GM21723 (cell line): ENCODE measurements at regions not wholly inside any gene's neighbourhood (a gene's known extent, or its start where the extent isn't known, plus 50 kb on each side); places are given as distances from the start of the nearest gene placed in this dataset.
"Not testable (repeated sequence)": the region's sequence is repeated elsewhere in the genome, so short reads cannot be mapped to it uniquely, and the experiment has no call there.

Experiments used
- ATAC-seq: cut with Tn5 transposase; IDR thresholded peaks from one replicate; pipeline ENCODE4 v1.9.1; 2021; ENCODE audit warnings: mild to moderate bottlenecking, moderate library complexity; ENCODE audit not compliant: unreplicated experiment

DNA sequence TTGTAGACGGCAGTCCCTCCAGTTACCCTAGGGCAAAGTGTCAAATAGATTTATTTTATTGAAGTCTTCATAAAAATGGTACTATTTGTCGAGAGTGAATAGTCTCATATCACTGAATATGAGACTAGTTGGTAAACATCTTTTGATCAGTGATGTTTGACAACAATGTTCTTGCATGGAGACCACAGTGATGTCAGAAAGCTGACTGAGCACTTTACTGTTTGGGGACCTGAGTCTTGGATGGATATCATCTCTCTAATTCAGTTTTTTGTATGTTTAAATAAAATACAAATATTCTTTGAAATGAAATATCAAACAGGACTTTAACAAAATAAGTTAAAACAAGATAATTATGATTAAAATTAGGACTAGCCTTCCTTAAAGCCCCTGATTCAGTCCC, 1315.4 kb upstream of the NRXN1 start:
- no peak for ATAC-seq

DNA sequence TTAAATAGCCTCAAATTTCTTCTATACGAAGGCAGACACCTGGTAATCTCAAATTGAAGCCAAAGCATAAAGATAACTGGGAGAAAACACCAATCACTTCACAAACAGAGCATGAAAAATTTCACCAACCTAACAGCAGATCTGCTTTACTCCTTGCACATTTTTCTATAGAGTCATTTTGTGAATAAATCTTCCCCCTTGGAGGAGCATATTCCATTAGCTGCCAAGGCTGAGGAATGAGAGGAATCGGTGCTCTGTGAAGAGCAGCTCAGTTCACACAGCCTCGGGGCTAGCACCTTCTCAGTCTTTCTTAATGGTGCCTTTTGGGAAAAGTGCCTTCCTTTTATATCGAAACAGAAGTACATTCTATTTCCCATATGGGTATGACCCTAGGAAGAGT, 1313.7 kb upstream of the NRXN1 start:
- ATAC-seq: no peak

DNA sequence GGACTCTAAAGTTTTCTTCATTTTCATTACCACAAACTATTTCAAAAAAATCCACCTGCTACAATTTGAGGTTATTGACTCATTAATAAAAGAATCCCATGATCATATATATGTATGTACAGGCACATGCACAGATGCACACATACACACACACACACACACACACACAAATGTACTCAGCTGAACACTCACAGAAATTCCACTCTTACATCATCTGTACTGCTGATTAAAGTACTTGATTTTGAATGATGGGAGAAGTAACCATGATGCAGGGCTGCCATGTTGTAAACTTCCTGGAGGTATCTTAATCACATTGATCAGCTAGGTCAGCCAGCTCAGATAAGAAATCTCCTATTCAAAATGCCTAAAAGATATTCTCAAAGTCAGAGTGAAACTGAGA, 1313.2 kb upstream of the NRXN1 start:
- ATAC-seq: no peak

DNA sequence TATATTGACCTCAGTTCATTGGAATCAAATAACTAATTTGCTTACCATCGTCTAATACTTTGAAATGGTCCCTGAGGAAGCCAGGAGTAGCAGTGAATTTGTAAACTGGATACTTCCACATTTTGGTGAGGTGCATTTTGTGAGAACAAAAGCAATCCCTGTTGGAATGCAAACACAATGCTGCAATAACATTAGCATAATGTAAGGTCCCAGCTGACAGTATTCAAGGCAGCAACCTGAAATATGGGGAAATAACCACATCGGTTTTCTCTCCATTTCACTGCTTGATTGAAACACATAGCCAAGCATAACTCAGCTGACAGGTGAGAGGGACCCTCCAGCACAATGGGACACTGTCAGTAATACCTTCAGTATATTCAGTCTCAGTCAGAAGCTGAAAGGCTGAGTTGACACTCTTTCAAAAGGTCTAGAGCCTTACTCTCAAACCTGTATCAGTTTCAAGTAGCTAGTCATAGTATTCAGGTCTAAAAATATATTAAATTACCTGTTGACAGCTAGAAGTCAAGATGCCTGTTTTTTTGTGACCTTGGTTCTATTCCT, 1311.9 kb upstream of the NRXN1 start:
- ATAC-seq: no peak

DNA sequence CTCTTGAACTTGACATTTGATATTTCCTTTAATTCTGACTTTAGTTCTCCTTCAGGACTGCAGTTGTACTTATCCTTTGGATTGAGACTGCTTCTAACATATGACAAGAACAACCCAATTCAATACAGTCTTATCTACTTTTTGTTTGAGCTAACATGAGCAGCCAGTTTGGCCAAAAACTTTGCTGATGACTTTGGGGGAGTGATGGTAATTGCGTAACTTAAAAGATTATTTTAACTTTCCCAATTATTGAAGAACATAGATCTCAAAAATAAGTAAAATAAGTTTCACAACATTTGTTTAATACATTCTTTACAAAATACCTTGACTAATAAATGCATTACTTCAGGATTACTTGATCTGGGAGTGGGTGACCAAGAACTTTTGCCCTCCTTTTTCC, 1311.1 kb upstream of the NRXN1 start:
- ATAC-seq: no peak

DNA sequence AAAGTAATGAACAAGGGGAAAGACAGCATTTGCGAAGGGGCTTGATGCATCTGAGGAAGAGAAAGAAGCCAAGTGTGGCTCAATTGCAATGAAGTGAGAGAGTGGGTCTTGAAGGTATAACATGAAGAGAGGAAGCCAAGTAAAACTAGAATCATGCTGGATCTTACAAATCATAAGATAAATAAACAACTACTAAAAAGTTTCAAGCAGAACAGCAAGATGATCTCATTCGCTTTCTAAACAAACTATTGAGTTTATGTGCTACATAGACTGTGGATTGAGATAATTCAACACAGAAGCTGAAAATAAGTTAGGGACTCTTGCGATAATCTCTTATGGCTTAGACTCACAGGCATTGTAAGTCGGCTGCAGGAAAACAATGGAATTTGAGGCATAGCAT, 1310.5 kb upstream of the NRXN1 start:
- ATAC-seq: no peak

DNA sequence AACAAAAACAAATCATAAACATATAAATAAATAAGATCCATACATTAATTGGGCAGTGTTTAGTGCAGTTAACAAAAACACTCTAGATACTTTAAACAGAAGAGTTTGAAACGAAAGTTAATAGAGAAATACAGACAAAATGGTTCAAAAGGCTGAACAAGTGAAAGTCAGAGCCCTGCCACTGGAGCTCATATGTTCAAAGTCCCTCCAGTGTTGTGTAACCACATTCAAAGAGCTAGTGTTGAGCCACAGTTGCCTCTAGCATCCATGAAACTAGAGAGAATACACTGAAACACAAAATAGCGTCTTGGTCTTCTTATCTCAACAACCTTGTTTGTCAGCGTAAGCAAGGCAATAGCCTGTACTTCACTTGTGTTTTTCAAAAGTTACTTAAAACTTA, 1309.8 kb upstream of the NRXN1 start:
- ATAC-seq: no peak

DNA sequence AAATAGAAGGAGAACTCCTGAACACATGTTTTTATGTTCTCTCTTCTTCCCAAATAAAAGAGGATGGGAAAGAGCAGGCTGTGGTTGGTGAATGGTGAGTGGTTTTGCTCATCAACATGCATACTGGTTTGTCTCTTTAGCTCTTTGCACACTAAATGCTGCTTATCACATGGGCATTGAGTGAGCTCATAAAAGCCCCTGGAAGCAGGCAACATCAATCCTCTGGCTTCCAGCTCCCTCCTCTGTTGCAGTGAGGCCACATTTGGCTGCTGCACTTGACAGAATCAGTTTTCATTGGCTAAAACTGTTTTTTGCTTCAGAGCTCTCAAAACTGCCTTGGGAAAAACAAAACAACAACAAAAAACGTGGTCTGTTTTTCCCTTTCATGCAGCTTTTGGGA, 1308.2 kb upstream of the NRXN1 start:
- no peak for ATAC-seq

DNA sequence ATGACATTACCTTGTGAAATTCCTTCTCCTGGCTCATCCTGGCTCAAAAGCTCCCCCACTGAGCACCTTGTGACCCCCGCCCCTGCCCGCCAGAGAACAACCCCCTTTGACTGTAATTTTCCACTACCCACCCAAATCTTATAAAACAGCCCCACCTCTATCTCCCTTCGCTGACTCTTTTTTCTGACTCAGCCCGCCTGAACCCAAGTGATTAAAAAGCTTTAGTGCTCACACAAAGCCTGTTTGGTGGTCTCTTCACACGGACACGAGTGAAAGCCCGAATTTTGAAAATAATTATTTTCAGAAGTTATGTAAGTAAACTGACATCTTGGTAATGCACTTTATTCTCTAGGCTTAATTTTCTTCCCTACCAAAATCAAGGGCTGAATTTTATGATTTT, 1305.9 kb upstream of the NRXN1 start:
- not testable (repeated sequence) for ATAC-seq

DNA sequence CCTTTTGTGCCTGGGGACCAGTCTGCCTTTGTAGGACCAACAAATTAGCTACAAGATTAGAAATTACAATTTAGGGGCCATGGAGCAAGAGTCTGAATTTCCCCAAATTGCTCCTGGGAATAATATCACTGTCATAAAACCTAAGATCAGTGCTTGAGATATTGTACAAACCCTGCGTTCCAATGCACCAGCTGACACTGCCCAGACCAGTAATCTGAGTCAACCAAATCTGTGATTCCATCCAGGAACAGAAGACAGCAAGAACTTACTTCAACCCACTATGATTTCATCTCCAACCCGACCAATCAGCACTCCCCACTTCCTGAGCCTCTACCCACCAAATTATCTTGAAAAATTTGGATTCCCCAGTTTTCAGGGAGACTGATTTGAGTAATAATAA, 1305.0 kb upstream of the NRXN1 start:
- ATAC-seq: no peak

DNA sequence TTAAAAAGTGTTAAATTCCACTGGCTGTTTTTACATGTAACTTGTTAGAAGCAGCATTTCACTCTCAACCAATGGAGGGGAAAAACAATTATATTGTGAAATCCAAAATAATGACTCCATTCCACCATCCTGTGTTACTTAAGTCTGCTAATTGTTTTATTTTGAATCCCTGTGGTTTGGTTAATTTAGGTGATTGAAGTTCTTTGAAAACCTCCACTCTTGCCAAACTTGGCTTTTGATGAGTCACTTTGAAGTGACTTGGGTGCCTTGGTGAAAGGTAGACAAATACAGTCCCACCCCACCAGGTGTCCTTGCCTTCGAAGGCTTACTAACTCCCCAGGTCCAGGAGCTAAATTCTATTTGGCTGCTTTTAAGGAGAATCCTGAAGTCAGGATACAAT, 1303.8 kb upstream of the NRXN1 start:
- no peak for ATAC-seq

DNA sequence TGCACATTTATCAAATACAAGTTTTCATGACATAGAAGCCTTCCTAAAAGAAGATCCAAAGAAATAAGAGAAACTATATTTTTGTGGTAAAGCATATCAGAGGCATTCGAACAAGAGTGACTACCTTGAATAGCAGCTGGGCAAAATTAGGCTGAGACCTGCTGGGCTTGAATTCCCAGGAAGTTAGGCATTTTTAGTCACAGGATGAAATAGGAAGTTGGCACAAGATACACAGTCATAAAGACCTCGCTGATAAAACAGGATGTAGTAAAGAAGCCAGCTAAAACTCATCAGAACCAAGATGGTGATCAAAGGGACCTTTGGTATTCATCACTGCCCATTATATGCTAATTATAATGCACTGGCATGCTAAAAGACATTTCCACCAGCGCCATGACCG, 1302.3 kb upstream of the NRXN1 start:
- ATAC-seq: no peak

DNA sequence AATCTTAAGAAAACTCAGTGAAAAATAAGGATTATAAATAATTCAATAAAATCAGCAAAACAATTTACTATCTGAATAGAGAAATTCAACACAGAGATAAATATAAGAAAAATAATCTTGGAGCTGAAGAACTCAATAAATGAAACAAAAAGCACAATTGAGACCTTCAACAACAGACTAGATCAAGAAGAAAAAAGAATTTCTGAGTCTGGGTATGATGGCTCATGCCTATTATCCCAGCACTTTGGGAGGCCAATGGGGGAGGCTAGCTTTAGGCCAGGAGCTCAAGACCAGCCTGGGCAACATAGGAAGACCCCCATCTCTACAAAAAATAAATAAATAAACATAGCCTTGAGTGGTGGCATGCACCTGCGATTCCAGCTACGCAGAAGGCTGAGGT, 1295.7 kb upstream of the NRXN1 start:
- ATAC-seq: no peak

DNA sequence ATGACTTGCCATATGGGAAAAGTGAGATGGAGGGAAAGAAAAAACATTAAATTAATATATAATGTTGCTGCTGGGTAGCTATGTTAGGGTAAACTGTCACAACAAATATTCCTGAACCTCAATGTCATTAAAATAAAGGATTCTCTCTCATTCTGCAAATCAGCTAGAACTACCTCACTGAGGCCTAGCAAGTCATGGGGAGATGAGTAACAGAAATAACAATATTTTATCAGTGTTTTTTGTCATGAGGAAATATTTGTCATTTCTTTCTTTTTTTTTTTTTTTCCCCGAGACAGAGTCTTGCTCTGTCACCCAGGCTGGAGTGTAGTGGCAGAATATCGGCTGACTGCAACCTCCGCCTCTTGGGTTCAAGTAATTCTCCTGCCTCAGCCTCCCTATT, 1282.3 kb upstream of the NRXN1 start:
- no peak for ATAC-seq

DNA sequence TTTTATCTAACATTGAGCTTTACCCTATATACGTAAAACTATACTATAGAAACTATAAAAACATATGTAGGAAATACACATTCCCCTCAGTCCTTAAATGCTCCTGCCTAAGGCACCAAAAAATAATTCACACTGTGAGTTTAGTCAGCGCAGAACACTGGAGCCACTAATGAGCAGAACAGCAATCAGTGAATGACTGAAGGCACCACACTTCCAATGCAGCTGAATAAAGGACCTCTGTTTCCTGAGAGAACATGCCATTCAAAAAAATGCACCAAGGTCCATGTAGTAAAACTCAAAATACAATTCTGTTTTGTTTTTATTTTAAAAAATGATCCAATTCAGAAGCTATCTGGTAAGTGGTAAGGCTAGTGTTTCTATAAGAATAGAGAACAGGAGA, 1280.6 kb upstream of the NRXN1 start:
- no peak for ATAC-seq

DNA sequence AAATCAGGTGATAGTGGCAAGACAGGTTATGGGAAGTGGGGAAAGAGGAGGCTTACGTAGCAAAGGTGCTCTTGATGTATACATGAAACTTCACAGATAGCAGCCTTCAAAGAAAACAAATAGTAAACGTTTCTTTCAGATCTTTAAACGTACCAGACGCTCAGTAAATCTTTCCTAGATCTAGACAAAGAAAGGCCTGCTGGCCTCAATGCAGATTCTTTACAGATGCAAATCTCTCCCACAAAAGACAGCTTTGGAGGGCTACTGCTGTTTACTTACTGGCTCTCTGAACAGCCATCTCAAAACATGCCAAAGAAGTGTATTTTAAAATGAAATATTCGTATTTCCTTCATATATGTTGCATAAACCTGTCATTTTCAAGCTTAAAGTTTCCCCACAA, 1279.9 kb upstream of the NRXN1 start:
- no peak for ATAC-seq

DNA sequence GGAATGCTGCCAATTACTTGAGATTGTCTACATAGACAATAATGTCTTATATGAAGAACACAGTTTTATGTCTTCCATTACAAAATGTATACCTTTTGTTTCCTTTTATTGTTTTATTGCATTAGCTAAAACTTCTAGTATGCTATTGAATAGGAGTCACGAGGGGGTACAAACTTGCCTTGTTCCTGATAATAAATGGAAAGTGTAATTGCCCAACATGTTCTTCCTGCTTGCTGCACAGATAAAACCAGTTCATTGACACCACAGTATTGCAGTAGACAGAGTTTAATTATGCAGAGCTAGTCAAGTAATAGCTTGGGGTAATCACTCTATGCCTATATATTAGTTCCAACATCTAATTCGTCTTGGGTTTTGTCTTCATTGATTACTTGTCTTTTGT, 1276.2 kb upstream of the NRXN1 start:
- no peak for ATAC-seq

DNA sequence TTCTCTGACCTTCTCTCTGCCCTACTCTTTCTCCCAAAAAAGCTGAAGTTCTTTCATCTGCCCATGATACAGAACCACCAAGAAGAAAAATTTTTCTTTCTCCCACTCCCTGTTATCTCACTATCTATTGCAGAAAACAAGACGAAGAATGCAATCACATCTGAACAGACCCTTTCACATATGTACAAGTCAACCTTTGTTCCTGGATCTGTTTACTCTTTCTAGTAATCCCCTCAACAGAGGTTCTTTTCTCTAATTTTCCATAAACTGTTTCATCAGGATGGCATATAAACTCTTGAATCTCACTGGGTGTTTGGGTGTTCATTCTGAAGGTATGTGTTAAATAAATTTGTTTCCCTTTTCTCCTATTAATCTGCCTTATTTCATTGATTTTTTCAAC, 1262.7 kb upstream of the NRXN1 start:
- ATAC-seq: no peak

DNA sequence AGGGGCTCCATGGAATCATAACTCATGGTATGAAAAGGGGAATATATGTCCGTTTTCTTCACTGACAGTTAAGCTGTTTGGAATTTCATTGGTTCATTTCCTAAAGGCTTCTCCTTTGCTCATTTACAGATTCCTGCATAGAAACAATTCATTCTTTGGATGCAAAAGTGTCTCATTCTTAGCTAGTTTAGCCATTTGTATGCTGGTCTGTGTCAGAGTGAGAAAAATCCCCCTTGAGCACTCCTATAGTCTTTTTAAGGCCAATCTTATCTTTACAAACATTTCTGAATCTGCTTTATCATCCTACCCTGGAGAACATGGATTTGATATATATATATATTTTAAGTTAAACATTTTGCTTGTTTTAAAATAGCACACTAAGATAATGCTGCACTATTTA, 1260.9 kb upstream of the NRXN1 start:
- ATAC-seq: no peak

DNA sequence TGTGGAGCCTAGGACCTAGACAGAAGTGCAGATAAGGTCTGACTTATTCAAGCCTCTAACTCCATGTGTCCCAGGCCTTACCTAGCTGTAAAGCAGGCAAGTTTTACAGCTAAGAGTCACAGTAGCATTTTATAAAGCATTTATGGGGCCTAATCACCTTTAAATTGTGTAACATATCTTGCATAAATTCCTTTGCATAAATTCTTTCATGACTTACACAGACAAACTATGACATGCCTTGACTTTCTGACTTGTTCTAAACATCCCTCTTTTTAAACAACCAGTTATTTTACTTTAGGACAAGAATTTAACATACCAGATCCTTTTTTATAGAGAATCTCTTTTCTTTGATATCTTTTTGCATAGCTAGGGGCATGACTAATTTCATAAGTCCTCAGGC, 1257.8 kb upstream of the NRXN1 start:
- no peak for ATAC-seq

DNA sequence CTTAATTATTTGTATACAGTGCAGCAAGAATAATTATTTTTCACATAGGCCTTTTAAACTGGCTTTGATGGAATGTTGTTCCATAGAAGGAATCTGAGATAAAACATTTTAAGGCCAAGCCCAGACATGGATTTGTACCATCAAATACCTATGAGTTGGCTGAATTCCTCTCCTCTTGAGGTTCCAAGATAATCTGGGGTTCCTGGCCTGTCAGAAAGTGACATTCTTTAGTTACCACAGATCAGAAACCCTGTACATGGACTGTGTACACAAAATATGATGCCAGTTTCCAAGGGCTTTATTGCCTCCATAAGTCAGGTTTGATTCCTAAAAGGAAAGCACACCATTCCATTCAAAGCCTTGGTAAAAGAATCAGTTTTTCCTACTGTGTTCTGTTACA, 1256.7 kb upstream of the NRXN1 start:
- ATAC-seq: no peak

DNA sequence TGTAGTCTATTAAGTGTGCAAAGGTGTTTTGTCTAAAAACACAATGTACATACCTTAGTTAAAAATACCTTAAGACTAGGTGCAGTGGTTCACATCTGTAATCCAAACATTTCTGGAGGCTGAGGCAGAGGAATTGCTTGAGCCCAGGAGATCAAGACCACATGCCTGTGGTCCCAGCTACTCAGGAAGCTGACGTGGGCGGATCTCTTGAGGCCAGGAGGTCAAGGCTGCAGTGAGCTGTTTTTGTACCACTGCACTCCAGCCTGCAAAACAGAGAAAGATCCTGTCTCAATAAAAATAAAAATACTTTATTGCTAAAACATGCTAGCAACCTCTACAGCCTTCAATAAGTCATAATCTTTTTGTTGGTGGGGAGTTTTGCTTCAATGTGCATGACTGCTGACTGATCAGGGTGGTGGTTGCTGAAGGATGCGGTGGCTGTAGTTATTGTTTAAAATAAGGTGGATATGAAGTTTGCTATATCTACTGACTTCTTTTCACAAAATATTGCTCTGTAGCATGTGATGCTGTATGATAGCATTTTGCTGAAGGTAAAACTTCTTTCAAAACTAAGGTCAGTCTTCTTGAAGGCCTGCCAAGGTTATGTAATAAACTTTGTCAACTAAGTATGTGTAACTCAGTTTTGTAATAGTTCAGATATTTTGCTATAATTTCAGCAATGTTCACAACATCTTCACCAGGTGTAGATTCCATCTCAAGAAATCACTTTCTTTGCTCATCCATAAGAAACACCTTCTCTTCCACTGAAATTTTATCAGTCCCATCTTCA, 1238.0 kb upstream of the NRXN1 start:
- ATAC-seq: no peak

DNA sequence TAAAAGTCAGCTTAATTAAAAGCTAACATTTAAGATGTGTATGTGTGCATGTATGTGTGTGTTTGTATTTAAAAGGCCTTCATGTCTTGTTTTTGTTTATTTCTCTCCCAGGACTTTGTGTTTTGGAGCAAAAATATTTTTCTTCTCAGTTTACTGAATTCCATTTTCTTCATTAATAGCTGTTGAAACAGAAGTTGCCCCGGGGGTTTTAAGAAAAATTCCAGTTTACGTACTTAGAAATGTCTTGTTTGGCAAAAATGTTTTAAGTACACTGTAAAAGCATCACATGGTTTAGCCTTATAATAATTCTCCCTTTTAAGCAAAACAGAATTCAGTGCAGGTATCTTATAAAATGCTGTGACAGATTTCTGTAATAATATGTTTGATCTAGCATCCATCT, 1233.0 kb upstream of the NRXN1 start:
- ATAC-seq: no peak
